Sigmoid colon (tissue), 6 donors: ENCODE measurements at regions not wholly inside any gene's neighbourhood (a gene's known extent, or its start where the extent isn't known, plus 50 kb on each side); places are given as distances from the start of the nearest gene placed in this dataset.

Experiments
- DNase-seq: peaks from one replicate; pipeline ENCODE4 v3.0.0-alpha.2; 2019
- H3K27ac ChIP-seq, 4 donors: fragments of 200-600 bp; sonication (generic); one replicate each; pipeline ENCODE4 v1.5.1; 2016 to 2019; ENCODE audit warnings: mild to moderate bottlenecking in 1 of 4
- H3K27me3 ChIP-seq, 3 donors: fragments of 200-600 bp; sonication (generic); one replicate each; pipeline ENCODE4 v1.5.1; 2019; ENCODE audit warnings: mild to moderate bottlenecking in 1 of 3
- H3K36me3 ChIP-seq, 4 donors: fragments of 200-600 bp; sonication (generic); one replicate each; pipeline ENCODE4 v1.5.1; 2016 to 2019
- H3K4me1 ChIP-seq, 4 donors: fragments of 200-600 bp; sonication (generic); one replicate each; pipeline ENCODE4 v1.5.1; 2017 to 2019
- H3K4me3 ChIP-seq, 4 donors: fragments of 200-600 bp; sonication (generic); one replicate each; pipeline ENCODE4 v1.5.1; 2017 to 2019; ENCODE audit warnings: mild to moderate bottlenecking in 2 of 4, moderate library complexity in 1 of 4
- H3K9me3 ChIP-seq, 4 donors: fragments of 200-600 bp in 3 of 4; sonication (generic) in 3 of 4; one replicate each; pipeline versions ENCODE4 v1.5.1 to v1.6.1; 2013 to 2019
- CTCF ChIP-seq, 4 experiments: fragments of 450-650 bp in 3 of 4; fragments of 200-600 bp in 1 of 4; IDR thresholded peaks; one replicate each; pipeline ENCODE4 v1.5.1; 2016 to 2019; ENCODE audit warnings: antibody characterized with exemption in 4 of 4, mild to moderate bottlenecking in 3 of 4, moderate library complexity in 2 of 4
- EP300 ChIP-seq, 4 donors: sonication (generic); formaldehyde crosslinking; IDR thresholded peaks; one replicate each; pipeline ENCODE4 v1.6.1; 2017; ENCODE audit warnings: antibody characterized with exemption in 4 of 4
- POLR2A ChIP-seq, 2 donors: fragments of 450-650 bp; IDR thresholded peaks; one replicate each; pipeline ENCODE4 v1.6.1; 2016; ENCODE audit warnings: antibody characterized with exemption in 2 of 2, mild to moderate bottlenecking in 2 of 2, moderate library complexity in 2 of 2
- POLR2AphosphoS5 ChIP-seq, 4 donors: sonication (generic); formaldehyde crosslinking; IDR thresholded peaks; one replicate each; pipeline ENCODE4 v1.6.1; 2017; ENCODE audit warnings: antibody characterized with exemption in 4 of 4
- WGBS, 2 donors: extraction: QIAGEN DNeasy Blood & Tissue Kit; methylation state at CpG; one replicate each; pipeline ENCODE4 v1.1.7; 2013; 5-methylcytosine and 5-hydroxymethylcytosine counted together
- intact Hi-C: fragments of 100-400 bp; cut with DNase I; formaldehyde crosslinking; loops from one replicate; pipeline ENCODE4 v1.15.1; 2023
- donor health status: healthy with polysubstance abuse.
- donor health status: healthy.

GRCh38 chr10:121285406-121286196 lies 312.6 kb downstream of the FGFR2 start:
- peaks cover 0 to 17% (median 10%) of the 10 kb centered on the region in 4 donors for H3K4me1 ChIP-seq
- no peaks in the 10 kb centered on the region for H3K27me3 ChIP-seq
- H3K36me3 ChIP-seq, result no peaks in the 10 kb centered on the region
- no peak overlapping the region for H3K27ac ChIP-seq
- no peaks in the 10 kb centered on the region for H3K9me3 ChIP-seq
- 55 to 78% methylated on average over 5 of the region's 5 CpGs for WGBS, 2 donors
- no peak overlapping the region for H3K4me3 ChIP-seq
- intact Hi-C loops, result no loop called here
- TF ChIP-seq EP300 (IDR thresholded peaks at IDR 0.05), result no peak
- TF ChIP-seq POLR2A (IDR thresholded peaks at IDR 0.05), result no peak
- no peak for TF ChIP-seq POLR2AphosphoS5 (IDR thresholded peaks at IDR 0.05)
- no peak for TF ChIP-seq CTCF (IDR thresholded peaks at IDR 0.05)
- no peak for DNase-seq

GRCh38 chr10:121288011-121288410 lies 310.2 kb downstream of the FGFR2 start:
- H3K4me1 ChIP-seq, result peaks cover 0 to 30% (median 24%) of the 10 kb centered on the region in 4 donors
- no peaks in the 10 kb centered on the region for H3K36me3 ChIP-seq
- no peak for DNase-seq
- no peaks in the 10 kb centered on the region for H3K27me3 ChIP-seq
- no peak for TF ChIP-seq CTCF (IDR thresholded peaks at IDR 0.05)
- TF ChIP-seq EP300 (IDR thresholded peaks at IDR 0.05), result no peak
- no peak for TF ChIP-seq POLR2A (IDR thresholded peaks at IDR 0.05)
- TF ChIP-seq POLR2AphosphoS5 (IDR thresholded peaks at IDR 0.05), result no peak
- no peak overlapping the region for H3K4me3 ChIP-seq
- H3K27ac ChIP-seq, result peak overlapping the region in 2 of 4 donors; percentile 19 to 29
- 53 to 74% methylated on average over 1 of the region's 1 CpG for WGBS, 2 donors
- no peaks in the 10 kb centered on the region for H3K9me3 ChIP-seq
- intact Hi-C loops, result no loop called here

GRCh38 chr10:121288864-121289661 lies 309.2 kb downstream of the FGFR2 start:
- intact Hi-C loops, result no loop called here
- no peak overlapping the region for H3K4me3 ChIP-seq
- H3K27ac ChIP-seq, result no peak overlapping the region
- H3K27me3 ChIP-seq, result no peaks in the 10 kb centered on the region
- WGBS, 2 donors, result 65 to 78% methylated on average over 6 of the region's 6 CpGs
- H3K36me3 ChIP-seq, result no peaks in the 10 kb centered on the region
- no peak for DNase-seq
- H3K4me1 ChIP-seq, result peaks cover 0 to 41% (median 35%) of the 10 kb centered on the region in 4 donors
- no peaks in the 10 kb centered on the region for H3K9me3 ChIP-seq
- no peak for TF ChIP-seq CTCF (IDR thresholded peaks at IDR 0.05)
- TF ChIP-seq POLR2AphosphoS5 (IDR thresholded peaks at IDR 0.05), result no peak
- TF ChIP-seq POLR2A (IDR thresholded peaks at IDR 0.05), result no peak
- no peak for TF ChIP-seq EP300 (IDR thresholded peaks at IDR 0.05)

GRCh38 chr10:121289800-121290199 lies 308.4 kb downstream of the FGFR2 start:
- Histone ChIP-seq H3K4me3 (no peak overlapping the region), H3K36me3 (no peaks in the 10 kb centered on the region), H3K9me3 (no peaks in the 10 kb centered on the region), H3K27me3 (no peaks in the 10 kb centered on the region), H3K27ac (no peak overlapping the region), H3K4me1 (peaks cover 0 to 46% (median 42%) of the 10 kb centered on the region in 4 donors)
- no peak for TF ChIP-seq CTCF (IDR thresholded peaks at IDR 0.05)
- TF ChIP-seq POLR2A (IDR thresholded peaks at IDR 0.05), result no peak
- no peak for TF ChIP-seq EP300 (IDR thresholded peaks at IDR 0.05)
- TF ChIP-seq POLR2AphosphoS5 (IDR thresholded peaks at IDR 0.05), result no peak
- 94 to 95% methylated on average over 4 of the region's 4 CpGs for WGBS, 2 donors
- intact Hi-C loops, result no loop called here
- no peak for DNase-seq
